ENCODE measurements at regions not wholly inside any gene's neighbourhood (a gene's known extent, or its start where the extent isn't known, plus 50 kb on each side); places are given as distances from the start of the nearest gene placed in this dataset.

GRCh38 chr1:79196211-79196610, 189.7 kb upstream of the ADGRL4 start:
- TF ChIP-seq POLR2A (IDR thresholded peaks at IDR 0.05; ENCODE audit: low read depth) (no peak), EP300 (IDR thresholded peaks at IDR 0.05) (no peak), POLR2AphosphoS5 (IDR thresholded peaks at IDR 0.05) (no peak), CTCF (IDR thresholded peaks at IDR 0.05) (no peak)
- Histone ChIP-seq H3K27me3 (no peaks in the 10 kb centered on the region), H3K27ac (replicated peaks in 1 of 4) (no peak overlapping the region), H3K9me3 (no peaks in the 10 kb centered on the region), H3K4me3 (no peak overlapping the region), H3K36me3 (no peaks in the 10 kb centered on the region), H3K4me1 (peaks cover 0 to 11% (median 4%) of the 10 kb centered on the region in 4 donors)
- no peak for DNase-seq (ENCODE audit: extremely low spot score)
- 88% methylated on average over 2 of the region's 2 CpGs for WGBS
- intact Hi-C loops (cut with DNase I) = loop anchor here (5.0 kb wide), 1 partner anchor 354 kb away; no protein-coding TSS in a partner anchor

GRCh38 chr1:79193211-79194079, 186.9 kb upstream of the ADGRL4 start:
- no peaks in the 10 kb centered on the region for H3K9me3 ChIP-seq
- TF ChIP-seq POLR2A (IDR thresholded peaks at IDR 0.05; ENCODE audit: low read depth) (no peak), POLR2AphosphoS5 (IDR thresholded peaks at IDR 0.05) (peak; percentile 27 to 40)
- 30% methylated on average over 7 of the region's 7 CpGs for WGBS

GRCh38 chr1:79190074-79190473, 183.5 kb upstream of the ADGRL4 start:
- TF ChIP-seq POLR2AphosphoS5 (IDR thresholded peaks at IDR 0.05) = no peak
- no peak for TF ChIP-seq POLR2A (IDR thresholded peaks at IDR 0.05; ENCODE audit: low read depth)
- TF ChIP-seq CTCF (IDR thresholded peaks at IDR 0.05) = no peak
- Histone ChIP-seq H3K4me1 (peaks cover 0 to 11% (median 4%) of the 10 kb centered on the region in 4 donors), H3K4me3 (no peak overlapping the region), H3K27ac (replicated peaks in 1 of 4) (no peak overlapping the region), H3K27me3 (no peaks in the 10 kb centered on the region), H3K36me3 (no peaks in the 10 kb centered on the region), H3K9me3 (no peaks in the 10 kb centered on the region)
- 28% methylated on average over 1 of the region's 1 CpG for WGBS
- DNase-seq (ENCODE audit: extremely low spot score) = no peak
- intact Hi-C loops (cut with DNase I) = no loop called here

More at GRCh38 chr1:79193211-79194079, 186.9 kb upstream of the ADGRL4 start:
- peaks cover 0 to 11% (median 4%) of the 10 kb centered on the region in 4 donors for H3K4me1 ChIP-seq
- H3K36me3 ChIP-seq = no peaks in the 10 kb centered on the region
- no peak for DNase-seq (ENCODE audit: extremely low spot score)
- no peaks in the 10 kb centered on the region for H3K27me3 ChIP-seq
- intact Hi-C loops (cut with DNase I) = no loop called here
- no peak overlapping the region for H3K4me3 ChIP-seq
- peak overlapping the region in 1 of 4 donors; percentile 19 for H3K27ac ChIP-seq (replicated peaks in 1 of 4)

- intact Hi-C loops (cut with DNase I) = no loop called here
- Histone ChIP-seq H3K4me3 (no peak overlapping the region), H3K27ac (replicated peaks in 1 of 4) (no peak overlapping the region), H3K27me3 (no peaks in the 10 kb centered on the region), H3K9me3 (no peaks in the 10 kb centered on the region), H3K4me1 (peaks cover 0 to 5% (median under 1%) of the 10 kb centered on the region in 4 donors), H3K36me3 (no peaks in the 10 kb centered on the region)
- 70% methylated on average over 2 of the region's 2 CpGs for whole genome bisulfite sequencing
- TF ChIP-seq CTCF (IDR thresholded peaks at IDR 0.05) = no peak
- no peak for TF ChIP-seq EP300 (IDR thresholded peaks at IDR 0.05)
- no peak for TF ChIP-seq POLR2AphosphoS5 (IDR thresholded peaks at IDR 0.05)
- TF ChIP-seq POLR2A (IDR thresholded peaks at IDR 0.05; ENCODE audit: low read depth) = no peak
- DNase-seq (ENCODE audit: extremely low spot score) = no peak
These were observed 181.8 kb upstream of the ADGRL4 start for GRCh38 chr1:79188337-79188736.

- no peaks in the 10 kb centered on the region for H3K4me1 ChIP-seq
- no peaks in the 10 kb centered on the region for H3K36me3 ChIP-seq
- intact Hi-C loops (cut with DNase I) = no loop called here
- H3K9me3 ChIP-seq = no peaks in the 10 kb centered on the region
- no peak for DNase-seq (ENCODE audit: extremely low spot score)
- H3K27me3 ChIP-seq = no peaks in the 10 kb centered on the region
- TF ChIP-seq POLR2A (IDR thresholded peaks at IDR 0.05; ENCODE audit: low read depth) = no peak
- TF ChIP-seq EP300 (IDR thresholded peaks at IDR 0.05) = no peak
- no peak for TF ChIP-seq CTCF (IDR thresholded peaks at IDR 0.05)
- no peak for TF ChIP-seq POLR2AphosphoS5 (IDR thresholded peaks at IDR 0.05)
- H3K4me3 ChIP-seq = no peak overlapping the region
- H3K27ac ChIP-seq (replicated peaks in 1 of 4) = no peak overlapping the region
These were observed 179.7 kb upstream of the ADGRL4 start for GRCh38 chr1:79186260-79186659.
